ENCODE measurements at regions not wholly inside any gene's neighbourhood (a gene's known extent, or its start where the extent isn't known, plus 50 kb on each side); places are given as distances from the start of the nearest gene placed in this dataset.

DNA sequence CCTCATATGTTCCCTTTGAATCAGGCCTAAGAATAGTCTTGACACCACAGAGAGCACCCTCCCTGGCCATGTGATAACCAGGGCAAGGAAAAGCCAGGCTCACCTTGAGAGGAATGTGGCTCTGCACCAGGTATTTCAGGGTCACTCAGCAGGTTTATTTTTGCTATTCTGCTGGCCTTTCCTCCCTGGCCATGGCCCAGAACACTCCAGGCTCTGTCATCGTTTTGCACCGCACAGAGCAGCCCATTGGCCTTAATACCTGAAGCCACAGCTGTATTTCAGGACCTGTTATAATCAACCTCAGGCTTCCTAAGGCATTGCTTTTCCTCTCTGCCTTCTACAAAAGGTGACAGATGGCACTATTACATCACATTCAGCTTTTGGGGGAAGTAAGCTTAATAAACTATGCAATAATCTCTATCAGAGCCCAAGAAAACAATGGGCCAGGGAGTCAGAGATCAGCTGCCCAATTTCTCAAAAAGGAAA, 668.3 kb downstream of the IRS1 start:
- no peak for TF ChIP-seq EZH2 (IDR thresholded peaks at IDR 0.05; ENCODE audit: borderline replicate concordance, low read depth, low read length, poor library complexity, severe bottlenecking)
- TF ChIP-seq CTCF (conservative IDR thresholded peaks at IDR 0.05; ENCODE audit: low read depth, low read length), result no peak

Measured in A673 (cell line).